SK-N-MC (cell line): ENCODE measurements at regions not wholly inside any gene's neighbourhood (a gene's known extent, or its start where the extent isn't known, plus 50 kb on each side); places are given as distances from the start of the nearest gene placed in this dataset.

Experiments
- EZH2 ChIP-seq: fragments of 200-600 bp; sonication (generic); IDR thresholded peaks from one replicate; pipeline ENCODE4 v1.6.1; 2017; ENCODE audit warnings: antibody characterized with exemption
- FOXP2 ChIP-seq: optimal IDR thresholded peaks from 2 replicates; pipeline ENCODE3; 2011; ENCODE audit warnings: mild to moderate bottlenecking, moderate library complexity; ENCODE audit not compliant: insufficient read depth; ENCODE audit errors: extremely low read length, control extremely low read depth
- POLR2AphosphoS5 ChIP-seq: IDR thresholded peaks from 2 replicates; pipeline ENCODE4 v1.6.1; 2012; ENCODE audit warnings: mild to moderate bottlenecking, low read depth, low read length, borderline replicate concordance

- TF ChIP-seq EZH2 (no peak), POLR2AphosphoS5 (no peak), FOXP2 (no peak)
Observed at GRCh38 chr13:31433746-31434145, 234.0 kb downstream of the B3GLCT start.
